ENCODE measurements at regions not wholly inside any gene's neighbourhood (a gene's known extent, or its start where the extent isn't known, plus 50 kb on each side); places are given as distances from the start of the nearest gene placed in this dataset.

- TF ChIP-seq CTCF (IDR thresholded peaks at IDR 0.05; ENCODE audit: poor library complexity) (no peak), EZH2 (IDR thresholded peaks at IDR 0.05; ENCODE audit: borderline replicate concordance) (no peak)
Observed at GRCh38 chr18:25679491-25679890, 327.5 kb upstream of the ZNF521 start.
